B cell (primary cell): ENCODE measurements at regions not wholly inside any gene's neighbourhood (a gene's known extent, or its start where the extent isn't known, plus 50 kb on each side); places are given as distances from the start of the nearest gene placed in this dataset.

Source experiments
- ATAC-seq: fragments of 200-7000 bp; cut with Tn5 transposase; one replicate; pipeline ENCODE4 v1.10.0; 2021; ENCODE audit warnings: low read depth, mild to moderate bottlenecking, moderate number of reproducible peaks, moderate library complexity
- CTCF ChIA-PET: fragments of 350-600 bp; sonication (Branson Sonifier 250); formaldehyde crosslinking; loops from one replicate; lab custom pipeline; 2021; ENCODE audit warnings: antibody characterized with exemption, inconsistent platforms; lab: Charles Lee
- POLR2A ChIA-PET: fragments of 350-600 bp; sonication (Branson Sonifier 250); formaldehyde crosslinking; loops from one replicate; lab custom pipeline; 2021; ENCODE audit warnings: antibody characterized with exemption; lab: Charles Lee
- DNase-seq: peaks from one replicate; pipeline ENCODE4 v3.0.0; 2013
- H2AFZ ChIP-seq: 2 replicates; pipeline ENCODE4 v1.6.1; 2012; ENCODE audit warnings: mild to moderate bottlenecking, low read depth, low read length; ENCODE audit not compliant: insufficient read depth, poor library complexity, severe bottlenecking
- H3K27ac ChIP-seq, 2 donors: 1 replicate in 1 of 2; 2 replicates in 1 of 2; pipeline ENCODE4 v1.5.1; 2012 to 2013; ENCODE audit warnings: low read length in 2 of 2, mild to moderate bottlenecking in 2 of 2, moderate library complexity in 1 of 2
- H3K27me3 ChIP-seq, 4 experiments: fragments of 200-600 bp in 1 of 4; sonication (generic) in 1 of 4; replicated peaks in 1 of 4; 1 replicate in 2 of 4; 2 replicates in 2 of 4; pipeline versions ENCODE4 v1.6.1 to v1.7.0; 2013 to 2016; ENCODE audit warnings: low read length in 3 of 4, mild to moderate bottlenecking in 2 of 4, mixed read lengths in 1 of 4, moderate library complexity in 1 of 4; ENCODE audit not compliant: insufficient read depth in 4 of 4, control insufficient read depth in 3 of 4; ENCODE audit errors: control extremely low read depth in 1 of 4
- H3K36me3 ChIP-seq, 2 experiments: replicated peaks in 1 of 2; 1 replicate in 1 of 2; 2 replicates in 1 of 2; pipeline versions ENCODE4 v1.6.1 to v1.7.1; 2013; ENCODE audit warnings: low read length in 1 of 2; ENCODE audit not compliant: insufficient read depth in 2 of 2, control insufficient read depth in 1 of 2; ENCODE audit errors: control extremely low read depth in 1 of 2, extremely low read depth in 1 of 2
- H3K4me1 ChIP-seq, 2 donors: fragments of 200-600 bp in 1 of 2; sonication (generic) in 1 of 2; 1 replicate in 1 of 2; 2 replicates in 1 of 2; pipeline versions ENCODE4 v1.5.1 to v1.6.1; 2013 to 2017; ENCODE audit warnings: low read length in 2 of 2; ENCODE audit not compliant: control insufficient read depth in 2 of 2, insufficient read depth in 2 of 2
- H3K4me2 ChIP-seq: replicated peaks from 2 replicates; pipeline ENCODE3; 2012; ENCODE audit warnings: mild to moderate bottlenecking, low read depth, low read length; ENCODE audit not compliant: poor library complexity, severe bottlenecking
- H3K4me3 ChIP-seq, 5 experiments: fragments of 200-600 bp in 1 of 5; sonication (generic) in 1 of 5; 1 replicate in 3 of 5; 2 replicates in 2 of 5; pipeline versions ENCODE4 v1.5.1 to v1.7.0; 2011 to 2016; ENCODE audit warnings: low read length in 4 of 5, mild to moderate bottlenecking in 4 of 5, low read depth in 2 of 5, control low read depth in 1 of 5, moderate library complexity in 1 of 5; ENCODE audit not compliant: insufficient read depth in 1 of 5; ENCODE audit errors: control extremely low read depth in 1 of 5, extremely low read depth in 1 of 5
- H3K79me2 ChIP-seq: fragments of 200-600 bp; sonication (generic); one replicate; pipeline ENCODE4 v1.6.0; 2016; ENCODE audit warnings: low read length; ENCODE audit not compliant: control insufficient read depth, insufficient read depth
- H3K9ac ChIP-seq: fragments of 200-600 bp; sonication (generic); 2 replicates; pipeline ENCODE4 v1.6.1; 2017; ENCODE audit warnings: mild to moderate bottlenecking, low read length, moderate library complexity
- H3K9me3 ChIP-seq, 3 donors: one replicate each; pipeline versions ENCODE4 v1.6.1 to v1.7.1; 2013; ENCODE audit warnings: low read length in 2 of 3; ENCODE audit not compliant: control insufficient read depth in 2 of 3, insufficient read depth in 1 of 3; ENCODE audit errors: control extremely low read depth in 1 of 3
- H4K20me1 ChIP-seq: 2 replicates; pipeline ENCODE4 v1.6.0; 2012; ENCODE audit warnings: mild to moderate bottlenecking, low read length; ENCODE audit not compliant: insufficient read depth, control insufficient read depth, poor library complexity, severe bottlenecking
- H3K27ac Mint-ChIP-seq: one replicate; pipeline ENCODE4 v1.8.0; 2021; ENCODE audit warnings: mixed read lengths
- H3K27me3 Mint-ChIP-seq: one replicate; pipeline ENCODE4 v1.8.0; 2021; ENCODE audit warnings: mixed read lengths
- H3K4me1 Mint-ChIP-seq: one replicate; pipeline ENCODE4 v1.8.0; 2021; ENCODE audit warnings: mixed read lengths
- H3K4me3 Mint-ChIP-seq: one replicate; pipeline ENCODE4 v1.8.0; 2021; ENCODE audit warnings: mixed read lengths
- H3K9me3 Mint-ChIP-seq: one replicate; pipeline ENCODE4 v1.8.0; 2022; ENCODE audit warnings: mixed read lengths; ENCODE audit not compliant: insufficient read depth
- EZH2 ChIP-seq: IDR thresholded peaks from 2 replicates; pipeline ENCODE4 v1.6.1; 2012; ENCODE audit warnings: borderline replicate concordance, low read depth, mild to moderate bottlenecking, moderate library complexity, low read length; ENCODE audit not compliant: insufficient read depth, poor library complexity, severe bottlenecking
- WGBS: methylation state at CpG from one replicate; pipeline ENCODE4 v1.1.5; 2013; ENCODE audit warnings: missing lambda C conversion rate; ENCODE audit not compliant: insufficient coverage; 5-methylcytosine and 5-hydroxymethylcytosine counted together
- intact Hi-C: fragments of 100-400 bp; cut with micrococcal nuclease; formaldehyde crosslinking; loops from one replicate; pipeline ENCODE4 v1.10.0; 2022
- TF ChIP-seq, protein P1 (sequence below): fragments of 200-600 bp; IDR thresholded peaks from one replicate; pipeline ENCODE4 v1.8.0; 2022; ENCODE audit warnings: antibody characterized with exemption, mild to moderate bottlenecking

DNA sequence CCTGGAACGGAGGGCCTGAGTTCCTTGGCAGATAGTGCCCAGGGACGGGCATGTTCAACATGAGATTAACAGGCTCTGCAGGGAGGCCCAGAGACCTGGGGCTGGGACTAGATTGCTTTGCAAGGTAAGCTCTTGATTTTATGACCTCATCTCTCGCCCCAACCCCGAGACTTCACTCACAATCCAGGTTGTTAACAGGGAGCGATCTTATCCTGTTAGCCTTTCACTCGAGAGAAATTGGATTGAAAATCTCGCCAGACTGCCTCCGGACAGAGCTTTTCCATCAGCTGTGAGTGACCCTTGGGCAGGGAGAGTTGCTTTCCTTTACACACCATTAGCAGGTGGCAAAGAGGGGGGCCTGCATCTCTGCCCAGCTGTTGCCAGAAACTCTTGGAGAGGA lies 521.7 kb upstream of the EEF2KMT start:
- Histone ChIP-seq H3K4me1 (no peaks in the 10 kb centered on the region), H3K79me2 (no peaks in the 10 kb centered on the region), H3K9me3 (peaks cover 0 to 11% (median 0%) of the 10 kb centered on the region in 3 donors), H3K27me3 (peaks cover 0 to 5% (median 0%) of the 10 kb centered on the region in 4 experiments), H3K4me2 (no peak overlapping the region), H3K27ac (no peak overlapping the region), H3K9ac (no peak overlapping the region), H2AFZ (no peak overlapping the region), H3K36me3 (no peaks in the 10 kb centered on the region), H4K20me1 (no peaks in the 10 kb centered on the region), H3K4me3 (no peak overlapping the region)
- intact Hi-C loops: no loop called here
- Mint-ChIP-seq H3K4me3 (no peak overlapping the region), H3K9me3 (peaks cover 3% of the 10 kb centered on the region), H3K27me3 (peaks cover 8% of the 10 kb centered on the region), H3K4me1 (no peaks in the 10 kb centered on the region), H3K27ac (no peak overlapping the region)
- DNase-seq: no peak
- CTCF ChIA-PET: no interaction called here
- TF ChIP-seq EZH2: no peak
- TF ChIP-seq, protein P1, sequence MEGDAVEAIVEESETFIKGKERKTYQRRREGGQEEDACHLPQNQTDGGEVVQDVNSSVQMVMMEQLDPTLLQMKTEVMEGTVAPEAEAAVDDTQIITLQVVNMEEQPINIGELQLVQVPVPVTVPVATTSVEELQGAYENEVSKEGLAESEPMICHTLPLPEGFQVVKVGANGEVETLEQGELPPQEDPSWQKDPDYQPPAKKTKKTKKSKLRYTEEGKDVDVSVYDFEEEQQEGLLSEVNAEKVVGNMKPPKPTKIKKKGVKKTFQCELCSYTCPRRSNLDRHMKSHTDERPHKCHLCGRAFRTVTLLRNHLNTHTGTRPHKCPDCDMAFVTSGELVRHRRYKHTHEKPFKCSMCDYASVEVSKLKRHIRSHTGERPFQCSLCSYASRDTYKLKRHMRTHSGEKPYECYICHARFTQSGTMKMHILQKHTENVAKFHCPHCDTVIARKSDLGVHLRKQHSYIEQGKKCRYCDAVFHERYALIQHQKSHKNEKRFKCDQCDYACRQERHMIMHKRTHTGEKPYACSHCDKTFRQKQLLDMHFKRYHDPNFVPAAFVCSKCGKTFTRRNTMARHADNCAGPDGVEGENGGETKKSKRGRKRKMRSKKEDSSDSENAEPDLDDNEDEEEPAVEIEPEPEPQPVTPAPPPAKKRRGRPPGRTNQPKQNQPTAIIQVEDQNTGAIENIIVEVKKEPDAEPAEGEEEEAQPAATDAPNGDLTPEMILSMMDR: no peak
- no peak for ATAC-seq
- POLR2A ChIA-PET: no interaction called here
- WGBS: 92% methylated on average over 5 of the region's 8 CpGs

GRCh38 chr16:5616841-5617240 lies 519.2 kb upstream of the EEF2KMT start:
- Mint-ChIP-seq H3K4me3 (no peak overlapping the region), H3K27me3 (peaks cover 8% of the 10 kb centered on the region), H3K4me1 (no peaks in the 10 kb centered on the region), H3K27ac (no peak overlapping the region), H3K9me3 (peaks cover 3% of the 10 kb centered on the region)
- Histone ChIP-seq H4K20me1 (no peaks in the 10 kb centered on the region), H3K36me3 (no peaks in the 10 kb centered on the region), H3K4me1 (no peaks in the 10 kb centered on the region), H3K4me3 (no peak overlapping the region), H3K27me3 (peaks cover 0 to 5% (median 0%) of the 10 kb centered on the region in 4 experiments), H3K9me3 (peaks cover 0 to 13% (median 0%) of the 10 kb centered on the region in 3 donors), H2AFZ (no peak overlapping the region), H3K4me2 (no peak overlapping the region), H3K27ac (no peak overlapping the region), H3K9ac (no peak overlapping the region), H3K79me2 (no peaks in the 10 kb centered on the region)
- no peak for DNase-seq
- TF ChIP-seq, protein P1: no peak
- TF ChIP-seq EZH2: no peak
- WGBS: 60% methylated on average over 6 of the region's 6 CpGs
- no peak for ATAC-seq
- POLR2A ChIA-PET: no interaction called here
- intact Hi-C loops: no loop called here
- CTCF ChIA-PET: no interaction called here
